Heart left ventricle (tissue), 16 donors: ENCODE measurements at regions not wholly inside any gene's neighbourhood (a gene's known extent, or its start where the extent isn't known, plus 50 kb on each side); places are given as distances from the start of the nearest gene placed in this dataset.

ENCODE experiments used
- ATAC-seq, 4 donors: fragments of 200-7000 bp; cut with Tn5 transposase; one replicate each; pipeline ENCODE4 v1.9.1; 2020 to 2022; ENCODE audit warnings: moderate library complexity in 4 of 4, mild to moderate bottlenecking in 3 of 4, moderate number of reproducible peaks in 1 of 4
- DNase-seq, 5 donors: peaks; one replicate each; pipeline ENCODE4 v3.0.0-alpha.2; 2020
- H3K27ac ChIP-seq, 12 donors: fragments of 200-600 bp; sonication (generic) in 4 of 12; one replicate each; pipeline versions ENCODE4 v1.5.0 to v1.8.0; 2016 to 2022; ENCODE audit warnings: mild to moderate bottlenecking in 2 of 12
- H3K27me3 ChIP-seq, 9 donors: fragments of 200-600 bp; sonication (generic) in 2 of 9; one replicate each; pipeline versions ENCODE4 v1.5.1 to v1.8.0; 2016 to 2022; ENCODE audit warnings: mild to moderate bottlenecking in 3 of 9
- H3K36me3 ChIP-seq, 9 donors: fragments of 200-600 bp; sonication (generic) in 2 of 9; one replicate each; pipeline versions ENCODE4 v1.5.0 to v1.8.0; 2018 to 2022; ENCODE audit warnings: mild to moderate bottlenecking in 2 of 9
- H3K4me1 ChIP-seq, 12 donors: fragments of 200-600 bp; sonication (generic) in 4 of 12; one replicate each; pipeline versions ENCODE4 v1.5.0 to v1.8.0; 2016 to 2022; ENCODE audit warnings: mild to moderate bottlenecking in 3 of 12
- H3K4me3 ChIP-seq, 12 donors: fragments of 200-600 bp; sonication (generic) in 4 of 12; one replicate each; pipeline versions ENCODE4 v1.5.0 to v1.8.0; 2017 to 2022; ENCODE audit warnings: mild to moderate bottlenecking in 9 of 12, moderate library complexity in 4 of 12
- H3K9me3 ChIP-seq, 12 donors: fragments of 200-600 bp; sonication (generic) in 4 of 12; one replicate each; pipeline versions ENCODE4 v1.5.0 to v1.8.0; 2016 to 2022; ENCODE audit warnings: mild to moderate bottlenecking in 1 of 12
- POLR2A ChIP-seq, 2 donors: fragments of 450-650 bp; IDR thresholded peaks; one replicate each; pipeline ENCODE4 v1.6.1; 2017; ENCODE audit warnings: antibody characterized with exemption in 2 of 2, mild to moderate bottlenecking in 2 of 2, moderate library complexity in 2 of 2
- WGBS, 4 donors: extraction: QIAGEN DNeasy Blood & Tissue Kit in 2 of 4; methylation state at CpG; one replicate each; pipeline versions ENCODE4 v1.1.5 to v1.1.7; 2013 to 2018; 5-methylcytosine and 5-hydroxymethylcytosine counted together
- intact Hi-C, 10 donors: fragments of 100-400 bp; cut with DNase I; formaldehyde crosslinking; loops; one replicate each; pipeline versions ENCODE4 v1.11.1 to v1.14.2; 2022
- TF ChIP-seq, protein P1 (sequence below), 12 donors: fragments of 200-600 bp; sonication (generic) in 4 of 12; IDR thresholded peaks; one replicate each; pipeline versions ENCODE4 v1.5.0 to v1.8.0; 2018 to 2022; ENCODE audit warnings: antibody characterized with exemption in 12 of 12, mild to moderate bottlenecking in 5 of 12
- donor health status: ischemic (EF 13 %, LVEDD 7.1; RV severe dilation, severe dysfunction).
- donor health status: healthy with polysubstance abuse.
- donor health status: DM: no; HTN: yes; CAD: no.
- donor health status: DM: no; HTN: no; CAD: no.
- donor health status: ischemic (EF 25% LVEDD 6.9; RV normal size, moderate dysfunction).
- donor health status: ischemic (EF 25% LVEDD 5.7; RV mildly dilated, moderate dysfunction).
- donor health status: healthy.
- donor health status: DM: yes; HTN: yes; CAD: no.
- donor health status: ischemic (EF 35%, LVEDD 5.7; RV mildly dilated, moderate dysfunction).
- donor health status: nonischemic (EF 11% LVEDD 7.7; RV severe dilation, severe dysfunction).
- donor health status: DM: yes; HTN: yes; CAD: no.
- donor health status: PGD.
- donor health status: ischemic (EF 29% LVEDD 5.4; RV normal size, mild dysfunction).
- donor health status: nonischemic (EF 23%, LVEDD 6.1; RV moderate dilation, normal function).

DNA sequence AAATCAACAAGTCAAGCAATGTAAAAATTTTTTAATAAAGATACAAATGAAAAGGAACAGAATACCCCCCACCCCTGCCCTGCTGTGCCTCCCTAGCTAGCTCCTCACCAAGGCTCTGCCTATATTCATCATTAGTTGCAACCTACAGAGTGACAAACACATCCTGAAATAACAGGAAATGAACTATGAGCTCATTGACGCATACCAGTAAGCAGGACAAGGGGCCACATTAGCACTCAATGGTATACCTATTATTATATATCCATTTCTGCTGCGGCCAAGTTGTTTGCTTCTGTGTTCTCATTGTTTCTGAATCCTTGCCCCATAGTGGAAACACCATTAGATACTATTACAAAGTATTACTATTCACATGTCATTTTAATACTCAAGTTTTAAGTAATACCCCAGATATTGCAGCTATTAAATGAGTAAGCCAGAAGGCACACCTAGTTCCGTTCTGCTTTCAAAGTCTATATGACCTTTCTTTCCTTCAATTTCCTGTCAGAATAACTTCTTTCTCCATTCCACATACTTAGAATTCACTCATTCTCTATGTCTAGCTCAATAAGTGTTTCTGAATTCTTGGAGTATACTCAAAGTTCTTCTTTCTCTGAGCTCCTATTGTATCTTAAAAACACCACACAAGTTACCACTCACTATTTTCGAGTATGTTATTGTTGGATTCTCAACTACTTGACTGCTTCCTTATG lies 1214.9 kb downstream of the PLA2G4A start:
- ATAC-seq (no peak), DNase-seq (no peak)
- Histone ChIP-seq H3K4me1 (no peaks in the 10 kb centered on the region), H3K4me3 (no peak overlapping the region), H3K27me3 (no peaks in the 10 kb centered on the region), H3K36me3 (no peaks in the 10 kb centered on the region), H3K27ac (no peak overlapping the region), H3K9me3 (no peaks in the 10 kb centered on the region)
- WGBS, 4 donors = 56 to 74% (median 61%) methylated on average over 4 of the region's 4 CpGs
- intact Hi-C loops = no loop called here
- no peak for TF ChIP-seq POLR2A (IDR thresholded peaks at IDR 0.05)
- TF ChIP-seq, protein P1, sequence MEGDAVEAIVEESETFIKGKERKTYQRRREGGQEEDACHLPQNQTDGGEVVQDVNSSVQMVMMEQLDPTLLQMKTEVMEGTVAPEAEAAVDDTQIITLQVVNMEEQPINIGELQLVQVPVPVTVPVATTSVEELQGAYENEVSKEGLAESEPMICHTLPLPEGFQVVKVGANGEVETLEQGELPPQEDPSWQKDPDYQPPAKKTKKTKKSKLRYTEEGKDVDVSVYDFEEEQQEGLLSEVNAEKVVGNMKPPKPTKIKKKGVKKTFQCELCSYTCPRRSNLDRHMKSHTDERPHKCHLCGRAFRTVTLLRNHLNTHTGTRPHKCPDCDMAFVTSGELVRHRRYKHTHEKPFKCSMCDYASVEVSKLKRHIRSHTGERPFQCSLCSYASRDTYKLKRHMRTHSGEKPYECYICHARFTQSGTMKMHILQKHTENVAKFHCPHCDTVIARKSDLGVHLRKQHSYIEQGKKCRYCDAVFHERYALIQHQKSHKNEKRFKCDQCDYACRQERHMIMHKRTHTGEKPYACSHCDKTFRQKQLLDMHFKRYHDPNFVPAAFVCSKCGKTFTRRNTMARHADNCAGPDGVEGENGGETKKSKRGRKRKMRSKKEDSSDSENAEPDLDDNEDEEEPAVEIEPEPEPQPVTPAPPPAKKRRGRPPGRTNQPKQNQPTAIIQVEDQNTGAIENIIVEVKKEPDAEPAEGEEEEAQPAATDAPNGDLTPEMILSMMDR (IDR thresholded peaks at IDR 0.05) = no peak

DNA sequence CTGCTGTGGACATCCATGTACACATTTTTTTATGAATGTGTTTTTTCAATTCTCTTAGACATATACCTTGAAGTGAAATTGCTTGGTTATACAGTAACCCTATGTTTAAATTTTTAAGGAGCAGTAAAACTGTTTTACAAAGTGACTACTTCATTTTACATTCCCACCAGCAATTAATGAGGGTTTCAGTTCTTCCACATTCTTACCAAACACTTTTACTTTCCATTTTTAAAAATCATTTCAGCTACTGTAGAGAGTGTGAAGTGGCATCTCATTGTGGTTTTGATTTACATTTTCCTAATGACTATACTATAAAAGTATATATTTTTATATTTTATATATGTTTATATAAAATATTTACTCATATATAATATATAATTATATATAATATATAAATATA lies 1221.5 kb downstream of the PLA2G4A start:
- H3K9me3 ChIP-seq = no peaks in the 10 kb centered on the region
- H3K36me3 ChIP-seq = no peaks in the 10 kb centered on the region
- TF ChIP-seq, protein P1 (IDR thresholded peaks at IDR 0.05) = no peak
- no peak for TF ChIP-seq POLR2A (IDR thresholded peaks at IDR 0.05)
- H3K27ac ChIP-seq = no peak overlapping the region
- H3K4me1 ChIP-seq = no peaks in the 10 kb centered on the region
- intact Hi-C loops = no loop called here
- no peak for ATAC-seq
- no peak for DNase-seq
- no peak overlapping the region for H3K4me3 ChIP-seq
- no peaks in the 10 kb centered on the region for H3K27me3 ChIP-seq

DNA sequence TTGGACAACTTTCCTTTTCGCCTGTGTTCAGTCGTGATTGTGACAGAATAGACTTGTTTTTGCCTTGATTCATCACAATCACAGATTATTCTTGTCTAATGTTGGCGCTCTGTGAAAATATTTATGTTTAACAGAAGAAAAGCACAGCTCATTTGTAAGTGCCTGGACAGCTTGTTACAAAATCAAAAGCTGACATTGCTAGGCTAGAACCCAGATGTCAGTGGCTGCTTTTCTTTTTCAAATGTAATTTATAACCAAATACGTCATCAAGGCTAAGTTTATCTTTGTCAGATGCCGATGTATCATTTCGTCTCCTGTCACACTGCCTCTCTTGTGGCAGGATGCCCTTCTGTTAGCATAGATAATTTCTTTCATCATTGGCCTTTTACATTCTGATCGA lies 1227.3 kb downstream of the PLA2G4A start:
- WGBS, 4 donors = 40 to 57% (median 44%) methylated on average over 7 of the region's 7 CpGs
- ATAC-seq (no peak), DNase-seq (no peak)
- Histone ChIP-seq H3K4me1 (no peaks in the 10 kb centered on the region), H3K4me3 (no peak overlapping the region), H3K27ac (no peak overlapping the region), H3K9me3 (peaks cover 0 to 3% (median 0%) of the 10 kb centered on the region in 12 donors), H3K27me3 (no peaks in the 10 kb centered on the region), H3K36me3 (no peaks in the 10 kb centered on the region)
- intact Hi-C loops = no loop called here
- TF ChIP-seq POLR2A (IDR thresholded peaks at IDR 0.05) = no peak
- TF ChIP-seq, protein P1 (IDR thresholded peaks at IDR 0.05) = no peak

DNA sequence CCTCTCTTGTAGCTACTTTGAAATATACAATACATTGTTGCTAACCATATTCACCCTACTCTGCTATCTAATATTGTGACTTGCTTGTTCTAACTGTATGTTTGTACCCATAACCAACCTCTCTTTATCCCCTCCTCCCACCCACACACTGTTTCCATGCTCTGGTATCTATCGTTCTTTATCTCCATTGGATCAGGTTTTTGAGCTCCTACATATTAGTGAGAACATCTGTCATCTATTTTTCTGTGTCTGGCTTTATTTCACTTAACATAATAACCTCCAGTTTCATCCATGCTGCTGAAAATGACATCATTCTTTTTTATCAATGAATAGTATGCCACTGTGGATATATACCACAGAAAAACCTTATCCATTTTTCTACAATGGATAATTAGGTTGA lies 1230.1 kb downstream of the PLA2G4A start:
- Histone ChIP-seq H3K4me3 (no peak overlapping the region), H3K27me3 (no peaks in the 10 kb centered on the region), H3K9me3 (peaks cover 0 to 14% (median 0%) of the 10 kb centered on the region in 12 donors), H3K36me3 (no peaks in the 10 kb centered on the region), H3K4me1 (no peaks in the 10 kb centered on the region), H3K27ac (no peak overlapping the region)
- WGBS, 4 donors = 51 to 70% (median 65%) methylated on average over 1 of the region's 1 CpG
- TF ChIP-seq POLR2A (IDR thresholded peaks at IDR 0.05) = no peak
- TF ChIP-seq, protein P1 (IDR thresholded peaks at IDR 0.05) = no peak
- intact Hi-C loops = no loop called here
- DNase-seq = no peak
- no peak for ATAC-seq
